Omental fat pad (tissue), 3 donors: ENCODE measurements at regions not wholly inside any gene's neighbourhood (a gene's known extent, or its start where the extent isn't known, plus 50 kb on each side); places are given as distances from the start of the nearest gene placed in this dataset.

Experiments used
- ATAC-seq: fragments of 150-250 bp; one replicate; pipeline ENCODE4 v1.9.1; 2016; ENCODE audit warnings: mild to moderate bottlenecking, moderate library complexity; ENCODE audit not compliant: low FRiP score
- DNase-seq: peaks from one replicate; pipeline ENCODE4 v3.0.0-alpha.2; 2019; ENCODE audit warnings: low spot score
- TF ChIP-seq, protein P1 (sequence below), 3 donors: fragments of 450-650 bp; IDR thresholded peaks; one replicate each; pipeline ENCODE4 v1.5.1; 2016 to 2017; ENCODE audit warnings: antibody characterized with exemption in 3 of 3, mild to moderate bottlenecking in 3 of 3, moderate library complexity in 2 of 3

DNA sequence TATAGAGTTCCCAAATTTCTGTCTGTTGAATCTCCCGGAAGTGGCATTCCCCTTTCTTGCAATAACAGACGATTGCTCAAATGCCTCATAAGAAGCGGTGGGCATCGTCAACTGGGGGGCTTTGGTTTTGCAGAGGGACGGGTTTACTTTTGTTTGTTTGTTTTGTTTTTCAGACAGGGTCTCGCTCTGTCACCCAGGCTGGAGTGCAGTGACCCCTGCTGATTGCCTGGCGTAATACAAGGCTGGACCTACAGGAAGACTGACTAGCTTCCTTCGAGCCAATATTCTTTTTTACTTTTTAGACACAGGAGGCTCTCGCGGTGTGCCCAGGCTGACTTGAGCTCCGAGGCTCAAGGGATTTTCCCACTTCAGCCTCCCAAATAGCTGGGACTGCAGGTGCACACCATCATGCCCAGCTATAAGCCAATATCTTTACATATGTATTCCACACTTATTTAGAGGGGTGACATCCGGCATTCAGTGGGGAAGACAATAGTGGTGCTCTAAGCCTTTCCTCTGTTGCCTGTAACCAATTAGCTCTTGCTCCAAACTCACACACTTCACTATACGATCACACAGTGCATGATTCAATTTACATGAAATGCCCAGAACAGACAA, 58.1 kb downstream of the FHIP2A start:
- ATAC-seq: no peak
- DNase-seq: no peak

DNA sequence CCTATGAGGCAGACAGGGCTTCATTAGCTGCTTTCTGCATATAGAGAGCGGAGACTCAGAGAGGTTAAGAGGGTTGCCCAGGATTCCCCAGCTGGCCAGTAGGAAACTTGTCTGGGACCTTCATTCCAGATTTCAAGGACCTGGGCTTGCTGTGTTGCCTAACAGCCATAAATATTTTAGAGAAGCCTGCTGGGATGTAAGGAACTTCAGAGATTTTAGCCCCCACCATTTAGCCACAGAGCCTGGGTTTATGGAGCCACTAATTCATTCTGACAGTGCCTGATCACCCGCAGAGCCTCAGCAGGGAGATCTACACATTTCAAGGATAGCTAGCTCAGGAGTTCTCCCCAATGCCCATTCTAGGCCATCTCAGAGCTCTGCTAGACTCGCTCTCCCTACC, 56.6 kb upstream of the TRUB1 start:
- ATAC-seq: no peak
- TF ChIP-seq, protein P1, sequence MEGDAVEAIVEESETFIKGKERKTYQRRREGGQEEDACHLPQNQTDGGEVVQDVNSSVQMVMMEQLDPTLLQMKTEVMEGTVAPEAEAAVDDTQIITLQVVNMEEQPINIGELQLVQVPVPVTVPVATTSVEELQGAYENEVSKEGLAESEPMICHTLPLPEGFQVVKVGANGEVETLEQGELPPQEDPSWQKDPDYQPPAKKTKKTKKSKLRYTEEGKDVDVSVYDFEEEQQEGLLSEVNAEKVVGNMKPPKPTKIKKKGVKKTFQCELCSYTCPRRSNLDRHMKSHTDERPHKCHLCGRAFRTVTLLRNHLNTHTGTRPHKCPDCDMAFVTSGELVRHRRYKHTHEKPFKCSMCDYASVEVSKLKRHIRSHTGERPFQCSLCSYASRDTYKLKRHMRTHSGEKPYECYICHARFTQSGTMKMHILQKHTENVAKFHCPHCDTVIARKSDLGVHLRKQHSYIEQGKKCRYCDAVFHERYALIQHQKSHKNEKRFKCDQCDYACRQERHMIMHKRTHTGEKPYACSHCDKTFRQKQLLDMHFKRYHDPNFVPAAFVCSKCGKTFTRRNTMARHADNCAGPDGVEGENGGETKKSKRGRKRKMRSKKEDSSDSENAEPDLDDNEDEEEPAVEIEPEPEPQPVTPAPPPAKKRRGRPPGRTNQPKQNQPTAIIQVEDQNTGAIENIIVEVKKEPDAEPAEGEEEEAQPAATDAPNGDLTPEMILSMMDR (IDR thresholded peaks at IDR 0.05): no peak
- DNase-seq: no peak

More for the DNA sequence above, 58.1 kb downstream of the FHIP2A start:
- TF ChIP-seq, protein P1 (IDR thresholded peaks at IDR 0.05): no peak

DNA sequence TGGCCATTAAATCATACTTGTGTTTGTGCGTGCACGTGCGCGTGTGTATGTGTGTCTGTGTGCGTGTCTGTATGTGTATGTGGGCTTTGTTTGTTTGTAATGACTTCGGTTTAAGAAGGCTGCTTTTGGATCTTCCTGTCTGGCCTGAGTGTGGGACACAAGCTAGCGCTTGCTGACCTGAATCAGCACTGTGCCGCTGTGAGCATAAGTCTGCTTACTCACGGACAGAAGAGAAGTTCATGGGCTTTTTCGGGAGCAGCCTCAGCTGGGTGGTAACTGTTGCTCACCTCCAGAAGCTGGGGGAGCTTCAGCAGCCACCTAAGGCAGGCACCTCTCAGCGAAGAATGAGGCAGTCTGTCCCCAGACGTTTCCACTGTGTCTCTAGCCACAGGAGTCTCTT, 56.1 kb upstream of the TRUB1 start:
- DNase-seq (no peak), ATAC-seq (no peak)
- TF ChIP-seq, protein P1 (IDR thresholded peaks at IDR 0.05): no peak

DNA sequence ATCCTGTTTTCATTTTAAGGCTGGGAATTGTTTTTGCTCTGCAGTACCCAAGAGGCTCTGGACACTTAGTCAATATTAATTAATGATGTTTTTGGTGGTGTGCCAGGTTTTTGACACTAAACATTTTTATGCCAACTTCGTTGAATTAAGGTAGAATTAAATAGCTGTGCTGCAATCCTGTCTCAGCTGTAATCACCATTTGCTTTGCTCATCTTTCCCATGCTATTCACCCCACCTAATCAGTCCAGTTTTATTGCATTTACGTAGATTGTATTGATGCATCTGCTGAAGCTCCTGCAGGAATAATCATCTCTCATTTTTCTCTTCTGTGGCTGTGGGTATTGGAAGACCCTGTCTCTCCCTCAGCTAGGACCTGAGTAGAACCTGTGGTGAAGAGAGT, 52.6 kb upstream of the TRUB1 start:
- DNase-seq (no peak), ATAC-seq (no peak)
- TF ChIP-seq, protein P1 (IDR thresholded peaks at IDR 0.05): no peak
